Activated gamma-delta T cell (primary cell): ENCODE measurements at regions not wholly inside any gene's neighbourhood (a gene's known extent, or its start where the extent isn't known, plus 50 kb on each side); places are given as distances from the start of the nearest gene placed in this dataset.

Experiments used
- DNase-seq: peaks from one replicate; lab custom pipeline; 2025; lab: John Stamatoyannopoulos, UW

DNA sequence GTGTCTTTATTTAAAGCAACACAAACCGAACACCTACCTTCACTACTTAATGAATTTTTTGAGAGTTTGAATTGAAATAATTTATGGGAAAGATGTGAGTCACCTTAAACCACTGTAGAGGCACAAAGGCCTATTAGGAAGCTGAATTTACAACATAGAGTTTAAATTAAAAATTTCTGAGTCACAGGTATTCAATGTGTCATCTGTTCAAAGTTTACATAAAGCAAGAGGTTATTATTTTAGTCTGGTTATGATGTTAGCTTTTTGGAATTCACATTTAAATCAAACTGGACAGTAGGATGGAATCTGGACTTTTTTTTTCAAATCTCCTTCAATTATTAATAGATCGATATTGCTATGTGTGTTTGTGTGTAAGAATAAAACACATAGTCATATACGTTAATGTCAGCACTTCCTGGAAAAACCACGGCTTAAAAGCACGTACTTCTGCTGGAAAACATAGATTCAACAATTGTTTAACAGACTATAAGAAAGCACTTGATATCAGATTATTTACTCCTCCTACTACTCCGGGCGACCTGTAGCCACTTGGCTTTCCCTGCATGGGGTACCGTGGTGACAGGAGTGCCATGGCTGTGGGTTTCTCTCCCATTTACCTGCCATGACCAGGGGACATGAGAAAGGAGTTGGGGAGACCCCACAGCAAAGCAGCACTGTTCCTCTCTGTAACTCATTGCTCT, 638.6 kb downstream of the SEMA5A start:
- DNase-seq = no peak

GRCh38 chr5:8908055-8908683, 637.7 kb downstream of the SEMA5A start:
- no peak for DNase-seq

- no peak for DNase-seq
These were observed 633.8 kb downstream of the SEMA5A start for GRCh38 chr5:8912106-8912505.

GRCh38 chr5:8913522-8913921, 632.4 kb downstream of the SEMA5A start:
- no peak for DNase-seq

- DNase-seq = no peak
These were observed 626.8 kb downstream of the SEMA5A start for GRCh38 chr5:8919096-8919495.

GRCh38 chr5:8923526-8923925, 622.3 kb downstream of the SEMA5A start:
- no peak for DNase-seq

DNA sequence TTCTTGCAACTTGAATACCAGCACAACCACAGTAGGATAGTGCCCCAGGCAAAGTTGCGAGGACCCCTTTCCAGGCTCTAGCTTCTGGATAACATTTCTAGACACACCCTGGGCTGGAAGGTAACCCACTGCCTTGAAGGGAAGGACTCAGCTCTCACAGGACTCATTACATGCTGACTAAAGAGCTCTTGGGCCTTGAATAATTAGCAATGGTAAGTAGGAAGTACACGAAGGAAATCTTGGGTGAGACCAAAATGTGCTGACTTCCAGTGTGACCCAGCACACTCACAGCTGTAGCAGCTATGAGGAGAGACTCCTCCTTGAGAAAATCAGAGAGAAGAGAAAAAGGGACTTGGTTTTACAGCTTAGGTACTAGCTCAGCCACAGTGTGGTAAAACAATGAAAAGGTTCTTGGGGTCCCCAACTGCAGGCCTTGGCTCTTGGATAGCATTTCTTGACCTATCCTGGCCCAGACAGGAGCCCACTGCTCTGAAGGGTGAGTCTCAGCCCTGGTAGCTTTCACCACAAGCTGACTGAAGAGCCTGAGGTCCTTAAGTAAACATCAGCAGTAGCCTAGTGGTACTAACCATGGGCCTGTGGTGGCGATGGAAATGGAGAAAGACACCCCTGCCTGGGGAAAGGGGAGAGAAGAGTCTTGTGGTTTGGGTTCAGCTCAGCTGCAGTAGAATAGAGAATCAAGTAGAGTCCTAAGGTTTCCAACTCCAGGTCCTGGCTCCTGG, 621.7 kb downstream of the SEMA5A start:
- no peak for DNase-seq

DNA sequence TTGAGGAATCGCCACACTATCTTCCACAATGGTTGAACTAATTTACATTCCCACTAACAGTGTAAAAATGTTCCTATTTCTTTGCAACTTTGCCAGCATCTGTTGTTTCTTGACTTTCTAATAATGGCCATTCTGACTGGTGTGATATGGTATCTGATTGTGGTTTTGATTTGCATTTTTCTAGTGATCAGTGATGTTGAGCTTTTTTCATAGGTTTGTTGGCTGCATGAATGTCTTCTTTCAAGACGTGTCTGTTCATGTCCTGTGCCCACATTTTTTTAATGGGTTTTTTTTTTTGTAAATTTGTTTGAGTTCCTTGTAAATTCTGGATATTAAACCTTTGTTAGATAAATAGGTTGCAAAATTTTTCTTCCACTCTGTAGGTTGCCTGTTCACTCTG, 615.9 kb downstream of the SEMA5A start:
- DNase-seq = no peak

DNA sequence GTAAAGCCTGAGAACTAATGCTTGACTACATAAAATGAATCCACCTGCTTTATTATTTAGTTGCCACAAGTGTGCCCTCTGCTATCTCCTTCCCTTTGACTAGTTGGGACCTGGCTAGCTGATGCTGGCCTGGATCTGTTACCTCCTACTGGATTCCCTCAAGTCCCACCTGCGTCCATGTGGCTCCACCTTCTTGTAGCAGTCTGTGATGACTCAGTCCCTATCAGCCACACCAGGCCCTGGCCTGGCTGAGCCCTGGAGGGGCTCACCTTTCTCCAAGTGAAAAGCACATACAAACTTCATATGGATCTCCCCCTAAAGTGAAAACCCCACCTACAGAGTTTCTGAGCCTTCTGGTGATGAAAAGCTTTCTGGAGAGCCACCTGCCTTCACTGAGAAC, 611.4 kb downstream of the SEMA5A start:
- DNase-seq = no peak

DNA sequence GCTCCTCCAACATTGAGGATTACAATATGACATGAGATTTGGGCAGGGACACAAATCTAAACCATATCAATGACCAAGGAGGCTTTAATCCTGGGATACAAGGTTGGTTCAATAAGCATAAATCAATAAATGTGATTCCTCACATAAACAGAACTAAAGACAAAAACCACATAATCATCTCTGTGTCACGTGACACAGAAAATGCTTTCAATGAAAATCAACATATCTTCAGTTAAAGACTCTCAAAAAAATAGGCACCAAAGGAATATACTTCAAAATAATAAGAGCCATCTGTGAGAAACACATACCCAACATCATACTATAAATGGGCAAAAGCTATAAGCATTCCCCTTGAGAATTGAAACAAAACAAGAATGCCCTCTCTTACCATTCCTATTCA, 604.9 kb downstream of the SEMA5A start:
- DNase-seq = no peak

GRCh38 chr5:8943301-8943700, 602.6 kb downstream of the SEMA5A start:
- no peak for DNase-seq

DNA sequence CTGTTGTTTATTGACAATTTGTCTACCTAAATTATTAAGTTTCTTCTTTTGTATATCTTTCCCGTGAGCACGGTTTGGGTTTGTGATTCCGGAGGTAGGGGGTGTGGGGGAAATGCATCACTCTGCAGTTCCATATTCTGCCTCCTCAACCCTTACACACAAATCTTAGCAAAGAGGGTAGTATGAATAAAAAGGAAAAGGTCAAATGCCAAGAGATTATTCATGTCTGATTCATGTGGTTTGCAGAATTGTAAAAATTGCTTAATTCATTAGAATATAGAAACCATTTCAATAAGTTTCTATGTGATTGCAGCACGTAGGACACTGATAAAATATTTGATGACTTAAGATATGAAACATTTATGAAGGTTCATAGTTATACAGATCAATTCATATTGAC, 601.9 kb downstream of the SEMA5A start:
- DNase-seq = no peak

DNA sequence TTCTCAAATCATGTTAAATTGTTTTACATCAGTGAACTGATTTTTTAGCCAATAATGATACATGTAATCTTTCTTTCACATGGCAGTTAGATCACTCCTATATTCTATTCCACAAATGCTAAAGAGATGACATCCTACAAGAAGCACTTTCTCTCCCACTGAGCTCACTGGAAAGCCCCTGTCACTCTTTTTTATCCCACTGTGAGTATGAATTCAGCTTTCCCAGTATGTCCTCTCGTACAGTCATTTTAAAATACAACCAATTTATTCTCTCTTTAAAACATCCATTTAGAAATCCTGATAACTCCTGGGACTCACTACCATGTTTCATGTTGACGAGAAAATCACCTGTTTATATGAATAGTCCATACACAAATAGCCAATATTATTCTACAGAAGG, 599.9 kb downstream of the SEMA5A start:
- no peak for DNase-seq

DNA sequence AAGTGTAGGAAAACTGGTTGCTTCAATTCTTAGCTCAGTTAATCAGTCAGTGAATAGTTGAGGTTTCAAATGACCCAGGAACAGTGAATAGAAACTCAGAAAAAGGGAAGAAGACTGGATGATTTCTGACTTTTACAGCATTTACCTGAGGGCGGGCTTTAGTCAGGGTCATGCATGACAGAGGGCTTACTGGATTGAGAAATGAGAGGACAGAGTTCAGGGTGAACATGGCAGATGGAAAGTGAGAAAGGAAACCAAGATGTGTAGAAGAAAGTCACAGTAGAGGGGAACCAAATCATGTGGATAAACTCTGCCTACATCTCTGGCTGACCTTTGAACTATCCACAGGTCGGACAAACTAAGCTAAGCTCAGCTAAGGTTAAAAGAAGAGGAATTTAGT, 596.0 kb downstream of the SEMA5A start:
- no peak for DNase-seq

DNA sequence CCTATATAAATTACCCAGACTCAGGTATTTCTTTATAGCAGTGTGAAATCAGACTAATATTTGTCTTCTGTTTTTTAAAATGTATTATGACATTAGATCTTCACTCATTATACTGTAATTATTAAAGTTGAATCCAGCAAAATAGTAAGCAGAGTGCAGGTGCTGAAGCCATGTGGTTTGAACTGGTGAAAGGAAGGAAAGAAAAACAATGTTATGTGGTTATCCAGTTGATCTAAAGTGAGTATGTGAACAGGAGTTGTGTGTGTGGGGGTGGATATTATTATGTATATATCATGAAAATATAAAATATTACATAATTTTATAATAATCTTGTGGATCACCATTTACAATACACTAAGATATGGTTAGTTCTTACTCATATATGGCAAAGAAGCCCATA, 593.7 kb downstream of the SEMA5A start:
- DNase-seq = no peak

GRCh38 chr5:8953016-8953415, 592.9 kb downstream of the SEMA5A start:
- DNase-seq = no peak

DNA sequence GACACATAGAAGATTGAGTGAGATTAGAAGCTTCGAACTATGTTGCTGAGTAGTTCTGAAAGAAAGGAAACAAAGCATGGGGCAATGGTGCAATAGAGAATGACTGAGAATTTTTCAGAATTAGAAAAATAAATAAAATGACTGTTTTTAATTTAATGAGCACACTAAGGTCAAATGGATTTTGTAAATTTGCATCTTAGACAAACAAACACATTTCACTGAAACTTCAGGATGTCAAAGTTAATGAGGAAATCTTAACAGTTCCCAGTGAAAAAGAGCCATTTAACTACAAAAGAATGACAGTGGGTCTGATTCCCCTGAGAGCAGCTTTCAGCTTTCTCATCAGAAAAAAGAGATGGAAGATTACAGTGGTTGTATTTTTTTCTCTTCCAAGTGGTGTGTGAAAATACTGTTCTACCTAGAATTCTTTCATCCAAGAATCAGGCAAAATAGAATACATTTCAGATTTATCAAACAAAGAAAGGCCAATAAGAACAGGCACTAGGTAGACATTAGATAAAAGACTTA, 591.9 kb downstream of the SEMA5A start:
- DNase-seq = no peak

GRCh38 chr5:8954801-8955200, 591.1 kb downstream of the SEMA5A start:
- no peak for DNase-seq

- DNase-seq = no peak
These were observed 589.2 kb downstream of the SEMA5A start for GRCh38 chr5:8956659-8957058.

GRCh38 chr5:8958602-8959001, 587.3 kb downstream of the SEMA5A start:
- no peak for DNase-seq

DNA sequence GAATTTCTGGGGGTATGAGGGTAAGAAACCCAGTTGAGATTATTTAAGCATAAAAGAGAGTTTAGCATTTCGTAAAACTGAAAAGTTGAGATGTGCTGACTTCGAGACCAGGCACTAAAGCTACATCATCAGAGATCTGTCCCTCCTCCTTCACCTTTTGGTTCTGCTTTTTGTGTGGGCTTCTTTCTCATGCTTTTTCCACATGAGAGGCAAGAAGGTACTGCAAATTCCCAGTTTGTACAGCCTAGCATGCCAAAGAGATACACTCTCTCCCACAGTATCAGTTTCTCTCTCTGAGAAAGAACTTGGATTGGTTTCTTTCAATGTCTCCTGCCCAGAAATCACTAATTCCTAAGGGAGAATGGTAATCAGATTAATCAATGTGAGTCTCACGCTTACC, 584.7 kb downstream of the SEMA5A start:
- no peak for DNase-seq

- DNase-seq = no peak
These were observed 583.9 kb downstream of the SEMA5A start for GRCh38 chr5:8961956-8962355.

DNA sequence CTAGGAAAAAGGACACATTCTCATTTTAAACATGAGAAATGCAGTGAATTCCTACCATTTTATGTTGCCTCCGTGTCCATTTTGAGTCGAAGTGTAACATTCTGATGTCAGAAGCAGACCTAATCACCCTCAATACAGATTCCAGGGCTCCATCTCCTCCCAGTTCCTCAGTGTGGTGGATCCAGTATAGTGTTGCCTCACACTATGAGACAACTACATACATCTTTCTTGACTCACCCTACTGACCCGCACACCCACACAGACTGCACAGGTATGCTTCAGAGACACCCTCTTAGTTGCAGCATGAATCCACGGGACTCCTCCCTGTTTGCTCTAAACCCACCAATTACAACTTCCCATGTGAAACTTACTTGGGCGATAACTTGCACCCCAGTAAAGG, 564.9 kb downstream of the SEMA5A start:
- DNase-seq = no peak
